ENCODE measurements at regions not wholly inside any gene's neighbourhood (a gene's known extent, or its start where the extent isn't known, plus 50 kb on each side); places are given as distances from the start of the nearest gene placed in this dataset.

- no peak overlapping the region for H3K4me3 ChIP-seq (replicated peaks; ENCODE audit: low read depth, low read length)
- DNase-seq (ENCODE audit: extremely low read depth, insufficient read length): no peak
- no peaks in the 10 kb centered on the region for H3K36me3 ChIP-seq (ENCODE audit: control insufficient read depth, insufficient read depth, low read length)
- no peaks in the 10 kb centered on the region; the same call in 1 of the 2 replicates for H3K27me3 ChIP-seq (replicated peaks; ENCODE audit: control insufficient read depth, insufficient read depth, low read length)
- no peak for TF ChIP-seq CTCF (IDR thresholded peaks at IDR 0.05; ENCODE audit: insufficient read depth, low read length, poor library complexity, severe bottlenecking)
Measured at GRCh38 chr7:106795084-106795876, 69.8 kb upstream of the PIK3CG start.

DNA sequence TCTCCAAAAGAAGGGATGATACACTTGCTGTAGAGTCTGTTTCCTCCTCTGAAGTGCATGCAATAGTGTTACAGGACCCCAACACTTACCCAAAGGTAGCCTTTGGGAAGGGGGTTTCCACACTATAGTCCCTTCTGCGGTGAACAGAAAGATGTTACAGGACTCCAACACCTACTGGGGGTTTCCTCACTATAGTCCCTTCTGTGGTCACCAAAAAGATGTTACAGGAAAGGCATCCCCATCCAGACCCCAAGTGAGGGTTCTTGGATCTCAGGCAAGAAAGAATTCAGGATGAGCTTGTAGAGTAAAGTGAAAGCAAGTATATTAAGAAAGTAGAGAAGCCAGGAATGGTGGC, 69.2 kb upstream of the PIK3CG start:
- no peak for TF ChIP-seq CTCF (IDR thresholded peaks at IDR 0.05; ENCODE audit: insufficient read depth, low read length, poor library complexity, severe bottlenecking)
- Histone ChIP-seq H3K4me3 (replicated peaks; ENCODE audit: low read depth, low read length) (no peak overlapping the region), H3K27me3 (replicated peaks; ENCODE audit: control insufficient read depth, insufficient read depth, low read length) (no peaks in the 10 kb centered on the region; the same call in 1 of the 2 replicates), H3K36me3 (ENCODE audit: control insufficient read depth, insufficient read depth, low read length) (no peaks in the 10 kb centered on the region)
- no peak for DNase-seq (ENCODE audit: extremely low read depth, insufficient read length)

GRCh38 chr7:106797937-106798336, 67.1 kb upstream of the PIK3CG start:
- no peak for TF ChIP-seq CTCF (IDR thresholded peaks at IDR 0.05; ENCODE audit: insufficient read depth, low read length, poor library complexity, severe bottlenecking)
- H3K4me3 ChIP-seq (replicated peaks; ENCODE audit: low read depth, low read length): no peak overlapping the region
- no peaks in the 10 kb centered on the region for H3K27me3 ChIP-seq (replicated peaks; ENCODE audit: control insufficient read depth, insufficient read depth, low read length)
- H3K36me3 ChIP-seq (ENCODE audit: control insufficient read depth, insufficient read depth, low read length): no peaks in the 10 kb centered on the region
- no peak for DNase-seq (ENCODE audit: extremely low read depth, insufficient read length)

GRCh38 chr7:106802589-106802988, 62.5 kb upstream of the PIK3CG start:
- H3K36me3 ChIP-seq (ENCODE audit: control insufficient read depth, insufficient read depth, low read length): no peaks in the 10 kb centered on the region
- TF ChIP-seq CTCF (IDR thresholded peaks at IDR 0.05; ENCODE audit: insufficient read depth, low read length, poor library complexity, severe bottlenecking): no peak
- no peak overlapping the region for H3K4me3 ChIP-seq (replicated peaks; ENCODE audit: low read depth, low read length)
- H3K27me3 ChIP-seq (replicated peaks; ENCODE audit: control insufficient read depth, insufficient read depth, low read length): no peaks in the 10 kb centered on the region
- DNase-seq (ENCODE audit: extremely low read depth, insufficient read length): no peak

- H3K4me3 ChIP-seq (replicated peaks; ENCODE audit: low read depth, low read length): no peak overlapping the region
- H3K36me3 ChIP-seq (ENCODE audit: control insufficient read depth, insufficient read depth, low read length): no peaks in the 10 kb centered on the region
- no peaks in the 10 kb centered on the region for H3K27me3 ChIP-seq (replicated peaks; ENCODE audit: control insufficient read depth, insufficient read depth, low read length)
- no peak for DNase-seq (ENCODE audit: extremely low read depth, insufficient read length)
- no peak for TF ChIP-seq CTCF (IDR thresholded peaks at IDR 0.05; ENCODE audit: insufficient read depth, low read length, poor library complexity, severe bottlenecking)
Measured at GRCh38 chr7:106806556-106806955, 58.5 kb upstream of the PIK3CG start.

DNA sequence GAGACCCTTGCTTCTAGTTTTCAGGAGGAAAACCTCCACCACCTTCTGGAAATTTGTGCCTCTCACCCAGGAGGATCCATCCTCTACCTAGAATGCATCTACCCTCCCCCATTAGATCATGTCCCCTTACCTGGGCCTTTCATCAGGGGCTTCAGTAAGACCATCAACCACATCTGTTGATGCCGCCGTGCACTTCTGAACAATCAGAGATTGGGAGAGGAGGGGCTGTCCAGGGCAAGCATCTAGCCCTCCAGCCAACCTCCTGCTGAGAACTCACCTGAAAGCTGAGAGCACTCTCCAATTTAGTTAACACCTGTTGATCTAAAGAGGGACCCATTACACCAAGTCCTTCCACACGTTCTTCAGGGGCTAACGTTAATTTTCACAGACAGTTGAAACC, 57.6 kb upstream of the PIK3CG start:
- DNase-seq (ENCODE audit: extremely low read depth, insufficient read length): no peak
- Histone ChIP-seq H3K36me3 (ENCODE audit: control insufficient read depth, insufficient read depth, low read length) (no peaks in the 10 kb centered on the region), H3K27me3 (replicated peaks; ENCODE audit: control insufficient read depth, insufficient read depth, low read length) (no peaks in the 10 kb centered on the region), H3K4me3 (replicated peaks; ENCODE audit: low read depth, low read length) (no peak overlapping the region)
- no peak for TF ChIP-seq CTCF (IDR thresholded peaks at IDR 0.05; ENCODE audit: insufficient read depth, low read length, poor library complexity, severe bottlenecking)

All from GM06990 (cell line).